IPS-18a (cell line): ENCODE measurements at regions not wholly inside any gene's neighbourhood (a gene's known extent, or its start where the extent isn't known, plus 50 kb on each side); places are given as distances from the start of the nearest gene placed in this dataset.
"Not testable (repeated sequence)": the region's sequence is repeated elsewhere in the genome, so short reads cannot be mapped to it uniquely, and the experiment has no call there.

ENCODE experiments used
- H3K27ac ChIP-seq: one replicate; pipeline ENCODE4 v1.5.1; 2013; ENCODE audit warnings: low read length
- H3K27me3 ChIP-seq: one replicate; pipeline ENCODE4 v1.6.1; 2013; ENCODE audit warnings: mild to moderate bottlenecking, low read length; ENCODE audit not compliant: control insufficient read depth, insufficient read depth
- H3K36me3 ChIP-seq: one replicate; pipeline ENCODE4 v1.6.1; 2013; ENCODE audit warnings: low read depth, low read length; ENCODE audit not compliant: control insufficient read depth
- H3K4me1 ChIP-seq: one replicate; pipeline ENCODE4 v1.6.1; 2013; ENCODE audit warnings: low read depth, low read length; ENCODE audit not compliant: control insufficient read depth
- H3K4me3 ChIP-seq: one replicate; pipeline ENCODE4 v1.5.1; 2013; ENCODE audit warnings: low read length
- H3K9ac ChIP-seq: one replicate; pipeline ENCODE4 v1.6.1; 2013; ENCODE audit warnings: mild to moderate bottlenecking, low read length, moderate library complexity
- H3K9me3 ChIP-seq: one replicate; pipeline ENCODE4 v1.6.1; 2013; ENCODE audit warnings: low read depth, low read length; ENCODE audit not compliant: control insufficient read depth

DNA sequence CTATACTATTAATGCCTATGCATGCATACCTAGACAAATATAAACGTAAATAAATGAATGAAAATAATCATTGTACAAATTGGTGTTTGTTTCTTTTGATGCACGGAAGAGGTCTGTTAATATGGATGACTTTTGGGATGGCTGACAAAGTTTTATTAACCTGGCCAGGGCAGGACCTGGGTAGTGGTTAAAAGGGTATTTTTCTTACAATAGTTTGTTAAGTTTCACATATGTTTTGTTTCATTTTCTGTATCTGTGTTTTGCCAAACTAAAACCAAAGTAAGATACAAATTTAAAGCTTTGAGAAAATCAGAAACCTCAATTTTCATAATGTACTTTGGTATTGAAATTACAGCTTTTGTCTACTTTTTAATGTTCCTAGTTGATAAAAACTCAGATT lies 222.7 kb upstream of the OLFM3 start:
- Histone ChIP-seq H3K27ac (no peak overlapping the region), H3K9ac (no peak overlapping the region), H3K4me1 (no peaks in the 10 kb centered on the region), H3K9me3 (no peaks in the 10 kb centered on the region), H3K27me3 (no peaks in the 10 kb centered on the region), H3K4me3 (no peak overlapping the region), H3K36me3 (no peaks in the 10 kb centered on the region)

DNA sequence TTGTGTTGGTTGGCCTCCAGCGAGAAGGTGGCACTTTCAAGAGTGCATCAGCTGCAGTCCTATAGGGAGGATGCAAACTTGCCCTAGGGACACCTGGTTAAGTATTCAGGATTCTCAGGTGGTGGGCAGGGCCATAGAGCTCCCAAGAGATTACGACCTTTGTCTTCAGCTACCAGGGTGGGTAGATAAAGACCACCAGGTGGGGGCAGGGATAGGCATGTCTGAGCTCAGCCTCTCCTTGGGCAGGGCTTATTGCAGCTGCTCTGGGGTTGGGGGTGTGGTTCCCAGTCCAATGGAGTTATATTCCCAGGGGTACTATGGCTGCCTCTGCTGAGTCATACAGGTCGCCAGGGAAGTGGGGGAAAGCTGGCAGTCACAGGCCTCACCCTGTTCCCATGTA lies 214.2 kb upstream of the OLFM3 start:
- H3K27me3 ChIP-seq, H3K9ac ChIP-seq, H3K4me1 ChIP-seq, H3K4me3 ChIP-seq, H3K36me3 ChIP-seq, H3K9me3 ChIP-seq, H3K27ac ChIP-seq: not testable (repeated sequence)

DNA sequence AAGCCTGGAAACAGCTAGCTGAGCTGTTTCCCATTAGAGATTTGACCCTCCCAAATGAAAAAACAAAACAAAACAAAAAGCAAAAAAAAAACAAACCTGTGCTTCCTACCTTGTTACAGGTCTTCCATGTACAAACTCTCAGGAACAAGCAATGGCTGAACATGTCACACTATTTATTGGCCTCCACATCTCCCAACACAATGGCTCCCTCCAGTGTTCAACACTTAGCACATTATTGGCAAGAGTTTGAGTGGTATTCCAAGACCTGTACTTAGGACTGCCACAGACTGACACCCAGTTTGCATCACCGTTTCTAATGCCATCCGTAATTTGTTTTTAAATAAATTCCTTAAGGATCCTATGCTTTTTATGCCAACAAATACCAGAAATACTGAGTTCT lies 195.0 kb upstream of the OLFM3 start:
- H3K27me3 ChIP-seq, result no peaks in the 10 kb centered on the region
- no peaks in the 10 kb centered on the region for H3K36me3 ChIP-seq
- no peak overlapping the region for H3K4me3 ChIP-seq
- H3K27ac ChIP-seq, result no peak overlapping the region
- H3K9me3 ChIP-seq, result no peaks in the 10 kb centered on the region
- no peaks in the 10 kb centered on the region for H3K4me1 ChIP-seq
- H3K9ac ChIP-seq, result no peak overlapping the region

DNA sequence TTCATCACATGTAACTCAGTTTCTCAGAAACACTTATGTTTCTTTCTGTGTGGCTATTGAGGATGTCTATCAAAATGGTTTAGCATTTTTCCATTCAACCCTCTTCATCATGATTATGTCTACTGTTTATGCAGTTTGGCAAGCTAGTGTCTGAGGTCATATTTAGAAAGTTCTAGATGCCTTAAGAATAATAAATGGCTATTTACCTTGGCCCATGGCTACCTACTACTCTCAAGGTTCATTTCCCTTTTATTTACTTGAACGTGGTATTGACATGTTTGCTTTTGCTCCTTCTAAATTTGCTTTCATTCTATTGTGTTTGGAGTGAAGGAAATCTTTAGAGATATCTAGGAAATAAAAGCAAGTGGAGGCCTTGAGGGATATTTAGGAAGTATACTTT lies 193.7 kb upstream of the OLFM3 start:
- H3K27ac ChIP-seq, result no peak overlapping the region
- no peaks in the 10 kb centered on the region for H3K36me3 ChIP-seq
- no peaks in the 10 kb centered on the region for H3K9me3 ChIP-seq

DNA sequence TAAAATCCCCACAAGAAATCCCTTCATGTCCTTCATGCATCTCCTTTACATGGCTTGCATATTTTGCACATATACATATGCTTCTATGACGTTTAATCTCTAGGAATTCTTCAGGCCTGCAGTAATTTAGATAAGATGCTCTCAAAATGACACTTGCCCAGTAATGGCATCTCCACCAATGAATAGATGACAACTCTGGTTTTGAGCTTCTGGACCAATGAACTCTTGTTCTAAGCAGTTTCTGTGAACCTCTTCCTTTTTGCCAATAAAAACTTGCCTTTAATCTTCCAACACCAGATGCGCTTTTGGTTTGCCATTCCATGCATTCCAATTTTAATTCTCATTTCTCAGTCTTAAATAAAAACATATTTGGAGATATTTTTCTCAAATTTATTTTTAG lies 189.8 kb upstream of the OLFM3 start:
- Histone ChIP-seq H3K4me3 (no peak overlapping the region), H3K9me3 (no peaks in the 10 kb centered on the region), H3K27ac (no peak overlapping the region), H3K27me3 (no peaks in the 10 kb centered on the region), H3K36me3 (no peaks in the 10 kb centered on the region), H3K4me1 (no peaks in the 10 kb centered on the region), H3K9ac (no peak overlapping the region)

More for the DNA sequence above, 193.7 kb upstream of the OLFM3 start:
- H3K27me3 ChIP-seq, result no peaks in the 10 kb centered on the region
- H3K4me1 ChIP-seq, result no peaks in the 10 kb centered on the region
- H3K4me3 ChIP-seq, result no peak overlapping the region
- H3K9ac ChIP-seq, result no peak overlapping the region

DNA sequence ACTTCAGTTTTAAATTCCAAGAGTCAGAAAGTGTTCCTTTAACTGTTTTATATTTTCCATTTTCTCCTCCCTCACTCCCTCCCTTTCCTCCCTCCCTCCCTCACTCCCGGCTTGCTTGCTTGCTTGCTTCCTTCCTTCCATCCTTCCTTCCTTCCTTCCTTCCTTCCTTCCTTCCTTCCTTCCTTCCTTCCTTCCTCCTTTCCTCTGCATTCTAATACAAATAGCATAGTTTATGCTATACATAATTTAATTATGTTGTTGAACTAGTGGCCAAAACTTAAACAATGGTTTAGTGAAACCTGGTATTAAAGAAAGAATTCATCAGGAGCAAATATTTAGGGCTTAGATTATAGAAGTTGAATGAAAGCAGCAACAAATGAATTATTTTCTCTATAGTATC lies 188.5 kb upstream of the OLFM3 start:
- Histone ChIP-seq H3K4me1 (no peaks in the 10 kb centered on the region), H3K36me3 (no peaks in the 10 kb centered on the region), H3K4me3 (no peak overlapping the region)

DNA sequence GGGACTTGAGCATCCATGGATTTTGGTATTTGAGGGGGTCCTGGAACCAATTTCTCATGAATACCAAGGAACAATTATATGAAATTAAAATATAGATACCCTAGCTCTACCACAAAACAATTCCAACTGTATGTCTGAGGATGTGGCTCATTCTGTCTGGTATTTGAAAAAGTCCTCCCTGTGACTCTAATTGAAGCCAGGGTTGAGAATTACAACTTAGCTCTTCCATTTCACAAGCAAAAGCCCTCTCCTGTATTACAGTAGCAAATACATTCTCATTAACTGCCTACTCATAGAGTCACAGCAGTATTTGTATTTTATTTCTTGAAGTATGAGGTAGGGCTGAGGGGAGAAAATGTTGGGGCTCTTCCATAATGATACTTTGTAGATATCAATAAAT lies 187.8 kb upstream of the OLFM3 start:
- H3K27me3 ChIP-seq, result no peaks in the 10 kb centered on the region
- no peaks in the 10 kb centered on the region for H3K36me3 ChIP-seq
- H3K27ac ChIP-seq, result no peak overlapping the region
- H3K9ac ChIP-seq, result no peak overlapping the region
- H3K9me3 ChIP-seq, result no peaks in the 10 kb centered on the region
- no peaks in the 10 kb centered on the region for H3K4me1 ChIP-seq
- H3K4me3 ChIP-seq, result no peak overlapping the region

More for the DNA sequence above, 188.5 kb upstream of the OLFM3 start:
- Histone ChIP-seq H3K27ac (no peak overlapping the region), H3K27me3 (no peaks in the 10 kb centered on the region), H3K9me3 (no peaks in the 10 kb centered on the region), H3K9ac (no peak overlapping the region)

DNA sequence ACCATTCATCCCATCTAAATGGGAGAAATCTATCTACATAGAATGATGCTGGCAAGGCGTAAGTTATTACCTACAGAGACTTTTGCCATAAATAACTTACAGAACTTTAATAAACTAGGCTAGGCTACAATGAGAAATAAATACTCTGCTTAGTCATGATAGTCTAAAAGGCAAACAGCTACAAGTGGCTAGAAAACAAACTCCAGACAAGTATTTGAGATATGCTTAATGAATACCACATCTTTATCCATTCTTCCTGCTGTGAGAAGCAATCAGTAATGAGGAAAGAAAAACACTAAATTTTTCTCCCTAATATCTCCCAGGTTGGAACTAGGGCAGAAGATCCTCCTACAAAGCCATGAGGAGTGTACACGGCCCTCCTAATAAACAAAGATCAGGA lies 187.0 kb upstream of the OLFM3 start:
- H3K27me3 ChIP-seq, result no peaks in the 10 kb centered on the region
- H3K4me1 ChIP-seq, result no peaks in the 10 kb centered on the region
- H3K9me3 ChIP-seq, result no peaks in the 10 kb centered on the region
- no peak overlapping the region for H3K27ac ChIP-seq
- H3K36me3 ChIP-seq, result no peaks in the 10 kb centered on the region
- H3K9ac ChIP-seq, result no peak overlapping the region
- no peak overlapping the region for H3K4me3 ChIP-seq

DNA sequence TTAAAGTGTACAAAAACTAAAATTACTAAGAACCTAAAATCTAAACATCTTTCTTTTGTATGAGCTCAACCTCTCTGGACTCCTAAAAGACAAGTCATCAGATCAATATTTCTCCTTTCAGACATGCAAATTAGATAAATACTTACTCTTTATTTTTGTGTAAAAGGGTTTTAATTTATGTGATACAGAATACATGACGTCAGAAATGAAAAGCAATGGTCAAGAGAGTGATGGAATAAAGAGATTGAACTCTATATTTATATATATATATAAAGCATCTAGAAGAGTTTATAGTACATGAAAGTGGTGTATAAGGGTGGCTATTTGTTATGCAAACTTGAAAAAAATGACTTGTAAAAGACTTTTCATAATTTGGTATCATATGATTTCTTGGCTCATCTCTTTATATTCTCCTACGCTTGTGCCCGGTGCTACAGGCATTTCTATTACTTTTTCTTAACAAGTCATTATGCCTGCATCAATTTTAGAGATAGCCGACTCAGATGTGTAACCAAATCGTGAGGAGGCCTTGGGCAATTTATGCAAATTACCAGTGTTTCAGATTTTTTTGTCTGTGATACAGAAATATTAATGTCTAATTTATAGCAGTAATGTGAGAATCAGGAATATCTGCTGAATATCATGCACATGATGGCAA lies 186.0 kb upstream of the OLFM3 start:
- Histone ChIP-seq H3K9ac (no peak overlapping the region), H3K4me1 (no peaks in the 10 kb centered on the region)

DNA sequence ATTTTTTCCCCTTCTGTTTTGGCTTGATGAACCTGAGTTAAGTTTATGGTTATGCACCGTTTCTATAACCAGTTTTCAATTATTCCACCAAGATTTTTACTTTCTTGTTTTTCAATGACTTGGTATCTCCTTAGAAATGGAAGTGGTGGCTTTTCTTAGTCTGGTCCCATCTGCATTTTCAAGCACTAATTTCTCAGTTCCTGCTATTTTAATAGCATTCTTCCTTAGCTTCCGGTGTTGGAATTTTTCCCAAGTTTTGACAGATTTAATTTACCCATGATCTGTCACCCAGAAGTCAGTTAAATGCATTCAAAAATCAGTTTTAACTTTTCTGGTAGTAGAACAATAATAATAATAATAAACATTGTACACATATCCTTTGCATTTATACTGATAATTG lies 184.6 kb upstream of the OLFM3 start:
- no peaks in the 10 kb centered on the region for H3K4me1 ChIP-seq
- no peaks in the 10 kb centered on the region for H3K36me3 ChIP-seq
- no peak overlapping the region for H3K9ac ChIP-seq
- H3K27ac ChIP-seq, result no peak overlapping the region
- no peaks in the 10 kb centered on the region for H3K27me3 ChIP-seq
- H3K4me3 ChIP-seq, result no peak overlapping the region
- H3K9me3 ChIP-seq, result no peaks in the 10 kb centered on the region

More for the DNA sequence above, 186.0 kb upstream of the OLFM3 start:
- Histone ChIP-seq H3K36me3 (no peaks in the 10 kb centered on the region), H3K4me3 (no peak overlapping the region), H3K27ac (no peak overlapping the region), H3K9me3 (no peaks in the 10 kb centered on the region), H3K27me3 (no peaks in the 10 kb centered on the region)

DNA sequence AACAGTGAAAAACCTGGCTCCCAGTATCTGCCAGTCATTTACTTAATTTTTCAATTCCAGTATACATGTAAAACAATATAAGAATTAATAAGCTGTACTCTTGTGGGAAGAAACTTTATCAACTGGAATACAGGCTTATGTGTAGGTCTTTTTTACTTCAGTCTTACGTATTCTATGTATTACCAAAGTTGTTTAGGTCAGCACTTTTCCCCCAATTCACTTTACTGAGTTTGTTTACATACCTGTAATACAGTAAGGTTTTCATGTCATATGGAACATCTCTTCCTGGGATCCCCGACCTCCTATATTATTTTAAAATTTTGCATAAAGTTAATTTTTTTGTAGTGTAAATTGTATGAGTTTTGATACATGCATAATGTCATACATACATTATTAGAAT lies 181.8 kb upstream of the OLFM3 start:
- no peak overlapping the region for H3K9ac ChIP-seq
- no peak overlapping the region for H3K4me3 ChIP-seq
- H3K4me1 ChIP-seq, result peaks cover 3% of the 10 kb centered on the region
- no peaks in the 10 kb centered on the region for H3K9me3 ChIP-seq
- no peaks in the 10 kb centered on the region for H3K27me3 ChIP-seq
- no peaks in the 10 kb centered on the region for H3K36me3 ChIP-seq
- H3K27ac ChIP-seq, result no peak overlapping the region

DNA sequence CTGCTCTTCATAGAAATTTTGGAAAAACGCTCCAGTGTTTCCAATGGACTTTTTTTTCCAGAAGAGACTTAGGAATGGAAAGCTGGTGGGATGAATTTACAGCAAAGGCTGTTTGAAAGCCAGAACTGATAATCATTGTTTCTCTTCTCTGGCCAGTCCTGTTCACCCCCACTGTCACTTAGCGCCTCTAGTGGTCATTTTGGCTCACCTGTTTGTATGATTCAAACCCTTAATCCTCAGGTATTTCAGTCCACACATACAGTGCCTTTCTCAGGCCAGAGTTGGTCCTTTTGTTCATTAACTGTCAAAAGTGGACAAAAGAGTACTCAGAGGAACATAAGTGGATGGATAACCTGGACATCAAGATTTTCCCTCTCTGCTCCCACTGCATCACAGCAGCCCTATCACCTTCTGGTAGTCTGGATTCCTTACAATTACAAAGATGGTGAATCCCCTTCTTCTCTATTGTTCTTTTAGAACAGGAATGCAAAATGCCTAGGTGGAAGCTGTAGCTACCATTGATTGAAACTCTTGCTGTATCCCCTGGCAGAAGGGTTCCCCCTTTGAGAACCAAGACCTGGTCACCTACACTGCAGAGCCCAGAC lies 177.6 kb upstream of the OLFM3 start:
- Histone ChIP-seq H3K4me1 (peaks cover 3% of the 10 kb centered on the region), H3K9ac (no peak overlapping the region), H3K9me3 (no peaks in the 10 kb centered on the region), H3K4me3 (no peak overlapping the region), H3K36me3 (no peaks in the 10 kb centered on the region), H3K27ac (no peak overlapping the region), H3K27me3 (no peaks in the 10 kb centered on the region)
